ENCODE measurements at regions not wholly inside any gene's neighbourhood (a gene's known extent, or its start where the extent isn't known, plus 50 kb on each side); places are given as distances from the start of the nearest gene placed in this dataset.

DNA sequence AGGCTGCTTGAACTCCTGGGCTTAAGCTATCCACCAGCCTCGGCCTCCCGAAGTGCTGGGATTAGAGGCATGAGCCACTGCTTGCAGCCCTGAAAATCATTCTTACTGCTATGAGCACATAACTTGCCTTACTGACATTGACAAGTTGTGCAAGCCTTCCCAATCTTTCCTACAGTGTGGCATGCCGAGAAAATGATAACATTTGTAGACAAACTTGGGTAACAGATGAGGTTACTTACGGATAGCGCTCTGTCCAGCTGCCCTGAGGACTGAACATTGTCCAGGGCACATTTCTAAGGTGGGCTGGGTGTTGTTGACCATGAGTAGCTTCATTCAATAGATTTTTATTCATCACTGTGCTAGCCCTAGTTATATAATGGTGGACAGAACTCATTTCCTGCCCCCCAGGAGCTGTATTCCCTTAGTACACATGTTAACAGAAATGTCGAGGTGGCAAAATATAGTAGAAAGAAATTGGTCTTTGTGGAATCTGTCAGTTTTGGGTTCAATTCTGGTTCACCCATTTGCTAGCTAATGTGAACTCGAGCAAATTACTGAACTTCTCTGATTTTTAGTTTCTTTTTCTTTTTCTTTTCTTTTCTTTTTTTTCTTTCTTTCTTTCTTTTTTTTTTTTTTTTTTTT lies 118.4 kb upstream of the AKIRIN2 start:
- no peaks in the 10 kb centered on the region for H3K9me2 ChIP-seq (ENCODE audit: insufficient read depth, low read length)
- H3K9ac ChIP-seq (ENCODE audit: low read length), result no peak overlapping the region
- H4K20me1 ChIP-seq (ENCODE audit: insufficient read depth), result no peaks in the 10 kb centered on the region
- no peak overlapping the region for H3K27ac ChIP-seq (ENCODE audit: low read length)
- TF ChIP-seq RAD21 (conservative IDR thresholded peaks at IDR 0.05), result no peak
- TF ChIP-seq EZH2 (IDR thresholded peaks at IDR 0.05; ENCODE audit: borderline replicate concordance, insufficient read depth, low read length, poor library complexity, severe bottlenecking), result no peak
- no peak for TF ChIP-seq EP300 (conservative IDR thresholded peaks at IDR 0.05; ENCODE audit: poor library complexity, severe bottlenecking)
- no peak for TF ChIP-seq MXI1 (conservative IDR thresholded peaks at IDR 0.05; ENCODE audit: poor library complexity, severe bottlenecking)
- TF ChIP-seq, protein P1, sequence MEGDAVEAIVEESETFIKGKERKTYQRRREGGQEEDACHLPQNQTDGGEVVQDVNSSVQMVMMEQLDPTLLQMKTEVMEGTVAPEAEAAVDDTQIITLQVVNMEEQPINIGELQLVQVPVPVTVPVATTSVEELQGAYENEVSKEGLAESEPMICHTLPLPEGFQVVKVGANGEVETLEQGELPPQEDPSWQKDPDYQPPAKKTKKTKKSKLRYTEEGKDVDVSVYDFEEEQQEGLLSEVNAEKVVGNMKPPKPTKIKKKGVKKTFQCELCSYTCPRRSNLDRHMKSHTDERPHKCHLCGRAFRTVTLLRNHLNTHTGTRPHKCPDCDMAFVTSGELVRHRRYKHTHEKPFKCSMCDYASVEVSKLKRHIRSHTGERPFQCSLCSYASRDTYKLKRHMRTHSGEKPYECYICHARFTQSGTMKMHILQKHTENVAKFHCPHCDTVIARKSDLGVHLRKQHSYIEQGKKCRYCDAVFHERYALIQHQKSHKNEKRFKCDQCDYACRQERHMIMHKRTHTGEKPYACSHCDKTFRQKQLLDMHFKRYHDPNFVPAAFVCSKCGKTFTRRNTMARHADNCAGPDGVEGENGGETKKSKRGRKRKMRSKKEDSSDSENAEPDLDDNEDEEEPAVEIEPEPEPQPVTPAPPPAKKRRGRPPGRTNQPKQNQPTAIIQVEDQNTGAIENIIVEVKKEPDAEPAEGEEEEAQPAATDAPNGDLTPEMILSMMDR (IDR thresholded peaks at IDR 0.05; ENCODE audit: poor library complexity, severe bottlenecking), result no peak
- TF ChIP-seq POLR2AphosphoS5 (IDR thresholded peaks at IDR 0.05), result no peak
- no peak for TF ChIP-seq SMC3 (conservative IDR thresholded peaks at IDR 0.05; ENCODE audit: poor library complexity)
- TF ChIP-seq, protein P2, sequence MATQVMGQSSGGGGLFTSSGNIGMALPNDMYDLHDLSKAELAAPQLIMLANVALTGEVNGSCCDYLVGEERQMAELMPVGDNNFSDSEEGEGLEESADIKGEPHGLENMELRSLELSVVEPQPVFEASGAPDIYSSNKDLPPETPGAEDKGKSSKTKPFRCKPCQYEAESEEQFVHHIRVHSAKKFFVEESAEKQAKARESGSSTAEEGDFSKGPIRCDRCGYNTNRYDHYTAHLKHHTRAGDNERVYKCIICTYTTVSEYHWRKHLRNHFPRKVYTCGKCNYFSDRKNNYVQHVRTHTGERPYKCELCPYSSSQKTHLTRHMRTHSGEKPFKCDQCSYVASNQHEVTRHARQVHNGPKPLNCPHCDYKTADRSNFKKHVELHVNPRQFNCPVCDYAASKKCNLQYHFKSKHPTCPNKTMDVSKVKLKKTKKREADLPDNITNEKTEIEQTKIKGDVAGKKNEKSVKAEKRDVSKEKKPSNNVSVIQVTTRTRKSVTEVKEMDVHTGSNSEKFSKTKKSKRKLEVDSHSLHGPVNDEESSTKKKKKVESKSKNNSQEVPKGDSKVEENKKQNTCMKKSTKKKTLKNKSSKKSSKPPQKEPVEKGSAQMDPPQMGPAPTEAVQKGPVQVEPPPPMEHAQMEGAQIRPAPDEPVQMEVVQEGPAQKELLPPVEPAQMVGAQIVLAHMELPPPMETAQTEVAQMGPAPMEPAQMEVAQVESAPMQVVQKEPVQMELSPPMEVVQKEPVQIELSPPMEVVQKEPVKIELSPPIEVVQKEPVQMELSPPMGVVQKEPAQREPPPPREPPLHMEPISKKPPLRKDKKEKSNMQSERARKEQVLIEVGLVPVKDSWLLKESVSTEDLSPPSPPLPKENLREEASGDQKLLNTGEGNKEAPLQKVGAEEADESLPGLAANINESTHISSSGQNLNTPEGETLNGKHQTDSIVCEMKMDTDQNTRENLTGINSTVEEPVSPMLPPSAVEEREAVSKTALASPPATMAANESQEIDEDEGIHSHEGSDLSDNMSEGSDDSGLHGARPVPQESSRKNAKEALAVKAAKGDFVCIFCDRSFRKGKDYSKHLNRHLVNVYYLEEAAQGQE (IDR thresholded peaks at IDR 0.05; ENCODE audit: borderline replicate concordance), result no peak
- H3K4me2 ChIP-seq (ENCODE audit: low read length), result no peak overlapping the region
- no peak overlapping the region for H2AFZ ChIP-seq (ENCODE audit: low read depth, low read length)
- no peaks in the 10 kb centered on the region for H3F3A ChIP-seq (ENCODE audit: insufficient read depth, low read length, poor library complexity, severe bottlenecking)
- no peaks in the 10 kb centered on the region for H3K9me3 ChIP-seq (ENCODE audit: low read length)
- H3K4me3 ChIP-seq (ENCODE audit: low read length), result no peak overlapping the region
- no peaks in the 10 kb centered on the region for H3K36me3 ChIP-seq (ENCODE audit: insufficient read depth, low read length)
- no peaks in the 10 kb centered on the region for H3K27me3 ChIP-seq (ENCODE audit: insufficient read depth, low read depth, low read length)
- H3K79me2 ChIP-seq (replicated peaks; ENCODE audit: insufficient read depth, low read length), result no peaks in the 10 kb centered on the region

DNA sequence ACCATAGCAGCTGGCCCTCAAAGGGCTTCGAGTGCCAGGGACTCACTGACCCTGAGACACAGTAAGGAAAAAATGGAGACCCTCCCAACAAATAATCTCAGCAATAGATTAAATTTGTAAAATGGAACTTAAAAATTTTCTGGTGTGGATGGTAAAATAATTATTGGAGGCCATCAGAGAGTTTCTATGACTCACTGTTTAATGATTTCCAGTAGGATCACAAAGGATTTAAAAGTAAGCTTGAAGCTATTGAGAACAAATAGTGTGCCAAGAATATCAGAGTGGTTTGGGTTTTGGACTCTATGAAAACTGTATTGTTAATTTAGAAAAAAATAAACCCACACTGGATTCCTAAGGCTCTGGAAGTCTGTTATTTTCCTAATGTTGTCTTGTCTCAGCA lies 115.2 kb upstream of the AKIRIN2 start:
- TF ChIP-seq TAF1 (IDR thresholded peaks at IDR 0.05; ENCODE audit: low read depth) (no peak), EP300 (conservative IDR thresholded peaks at IDR 0.05; ENCODE audit: poor library complexity, severe bottlenecking) (no peak)
- Histone ChIP-seq H3K9me3 (ENCODE audit: low read length) (no peaks in the 10 kb centered on the region), H3K9me2 (ENCODE audit: insufficient read depth, low read length) (no peaks in the 10 kb centered on the region), H3K27ac (ENCODE audit: low read length) (no peak overlapping the region), H4K20me1 (ENCODE audit: insufficient read depth) (no peaks in the 10 kb centered on the region), H2AFZ (ENCODE audit: low read depth, low read length) (no peak overlapping the region), H3K4me3 (ENCODE audit: low read length) (no peak overlapping the region), H3F3A (ENCODE audit: insufficient read depth, low read length, poor library complexity, severe bottlenecking) (no peaks in the 10 kb centered on the region), H3K9ac (ENCODE audit: low read length) (no peak overlapping the region), H3K79me2 (replicated peaks; ENCODE audit: insufficient read depth, low read length) (no peaks in the 10 kb centered on the region), H3K36me3 (ENCODE audit: insufficient read depth, low read length) (no peaks in the 10 kb centered on the region), H3K27me3 (ENCODE audit: insufficient read depth, low read depth, low read length) (no peaks in the 10 kb centered on the region), H3K4me2 (ENCODE audit: low read length) (no peak overlapping the region)

Measured in neural cell (in vitro differentiated cells).